HCT116 (cell line): ENCODE measurements at regions not wholly inside any gene's neighbourhood (a gene's known extent, or its start where the extent isn't known, plus 50 kb on each side); places are given as distances from the start of the nearest gene placed in this dataset.

ENCODE experiments used
- ATAC-seq: fragments of 200-7000 bp; cut with Tn5 transposase; 2 replicates; pipeline ENCODE4 v1.9.1; 2020; ENCODE audit warnings: mild to moderate bottlenecking, moderate library complexity
- BruUV-seq: library from RNA; stranded (reverse); fragments of 400-500 nt; replicated peaks from 2 replicates; lab custom pipeline; 2021; lab: Mats Ljungman, UMichigan
- CTCF ChIA-PET: fragments of 300-600 bp; sonication (Branson Sonifier 250); formaldehyde crosslinking; loops from one replicate; lab custom pipeline; 2021; ENCODE audit warnings: antibody characterized with exemption; lab: Charles Lee
- POLR2A ChIA-PET: fragments of 300-600, 350-600 bp; sonication (Branson Sonifier 250); formaldehyde crosslinking; loops from one replicate; lab custom pipeline; 2021; ENCODE audit warnings: antibody characterized with exemption; lab: Charles Lee
- RAD21 ChIA-PET, 2 experiments: fragments of 300-600 bp; sonication (Branson Sonifier 250); formaldehyde crosslinking; loops; one replicate each; lab custom pipeline; 2023; ENCODE audit warnings: low total read pairs in 2 of 2; ENCODE audit not compliant: uncharacterized antibody in 2 of 2, unreplicated experiment in 2 of 2, low non-redundant PET in 1 of 2; lab: Charles Lee
- DNase-seq: peaks from one replicate; pipeline ENCODE4 v3.0.0-alpha.2; 2010; ENCODE audit warnings: low read depth, low spot score
- H2AFZ ChIP-seq: fragments of 200-600 bp; shearing (Covaris generic), sonication (generic); 2 replicates; pipeline ENCODE4 v1.6.1; 2017; ENCODE audit warnings: low read depth, mixed run types, mixed read lengths, antibody characterized with exemption, low read length; ENCODE audit not compliant: poor library complexity, severe bottlenecking
- H3K27ac ChIP-seq: 2 replicates; pipeline ENCODE4 v1.5.1; 2012; ENCODE audit warnings: low read depth, low read length
- H3K27me3 ChIP-seq: fragments of 200-600 bp; sonication (generic); 2 replicates; pipeline ENCODE4 v1.6.1; 2016; ENCODE audit warnings: mixed run types, low read length, mixed read lengths; ENCODE audit not compliant: insufficient read depth
- H3K36me3 ChIP-seq, 2 experiments: fragments of 200-500 bp in 1 of 2; fragments of 200-600 bp in 1 of 2; sonication (Bioruptor generic) in 1 of 2; sonication (generic) in 1 of 2; 2 replicates each; pipeline versions ENCODE4 v1.5.1 to v1.6.1; 2014 to 2016; ENCODE audit warnings: low read length in 2 of 2, inconsistent platforms in 1 of 2, mixed read lengths in 1 of 2, mixed run types in 1 of 2; ENCODE audit not compliant: insufficient read depth in 2 of 2, control insufficient read depth in 1 of 2
- H3K4me1 ChIP-seq, 2 experiments: fragments of 200-600 bp in 1 of 2; sonication (generic) in 1 of 2; 2 replicates each; pipeline versions ENCODE4 v1.5.1 to v1.6.1; 2012 to 2017; ENCODE audit warnings: low read length in 2 of 2, inconsistent platforms in 1 of 2, mild to moderate bottlenecking in 1 of 2, mixed read lengths in 1 of 2, mixed run types in 1 of 2, moderate library complexity in 1 of 2; ENCODE audit not compliant: insufficient read depth in 2 of 2, control insufficient read depth in 1 of 2
- H3K4me2 ChIP-seq: fragments of 200-600 bp; sonication (generic); 2 replicates; pipeline ENCODE4 v1.6.1; 2017; ENCODE audit warnings: mixed run types, low read length, mixed read lengths
- H3K4me3 ChIP-seq, 2 experiments: fragments of 200-600 bp in 1 of 2; sonication (generic) in 1 of 2; replicated peaks in 1 of 2; 2 replicates each; pipeline ENCODE4 v1.5.1; 2011 to 2016; ENCODE audit warnings: low read length in 2 of 2, control low read depth in 1 of 2, low read depth in 1 of 2, mild to moderate bottlenecking in 1 of 2, mixed read lengths in 1 of 2, mixed run types in 1 of 2
- H3K79me2 ChIP-seq: fragments of 200-600 bp; sonication (generic); 2 replicates; pipeline ENCODE4 v1.6.1; 2017; ENCODE audit warnings: mild to moderate bottlenecking, mixed run types, low read length, moderate library complexity, mixed read lengths; ENCODE audit not compliant: insufficient read depth
- H3K9ac ChIP-seq: fragments of 200-600 bp; sonication (generic); 2 replicates; pipeline ENCODE4 v1.6.1; 2016; ENCODE audit warnings: low read length, mixed read lengths
- H3K9me2 ChIP-seq: fragments of 200-600 bp; sonication (generic), shearing (Covaris generic); 2 replicates; pipeline ENCODE4 v1.6.1; 2017; ENCODE audit warnings: mixed run types, mild to moderate bottlenecking, moderate library complexity; ENCODE audit not compliant: insufficient read depth
- H3K9me3 ChIP-seq, 2 experiments: fragments of 200-500 bp in 1 of 2; fragments of 200-600 bp in 1 of 2; sonication (Bioruptor generic) in 1 of 2; sonication (generic) in 1 of 2; 2 replicates each; pipeline ENCODE4 v1.6.1; 2014 to 2017; ENCODE audit warnings: low read length in 2 of 2, mixed read lengths in 2 of 2, inconsistent platforms in 1 of 2, low read depth in 1 of 2, mild to moderate bottlenecking in 1 of 2, mixed run types in 1 of 2, moderate library complexity in 1 of 2; ENCODE audit not compliant: control insufficient read depth in 1 of 2, insufficient read depth in 1 of 2
- H4K20me1 ChIP-seq: fragments of 200-600 bp; sonication (generic), shearing (Covaris generic); 2 replicates; pipeline ENCODE4 v1.6.1; 2017; ENCODE audit warnings: mixed run types, mild to moderate bottlenecking, moderate library complexity; ENCODE audit not compliant: insufficient read depth
- ATF3 ChIP-seq: IDR thresholded peaks from 2 replicates; pipeline ENCODE4 v1.6.1; 2012
- CEBPB ChIP-seq: IDR thresholded peaks from 2 replicates; pipeline ENCODE4 v1.6.1; 2012; ENCODE audit warnings: low read depth
- CTCF ChIP-seq, 3 experiments: fragments of 200-600 bp in 1 of 3; sonication (generic) in 1 of 3; IDR thresholded peaks in 2 of 3; conservative IDR thresholded peaks in 1 of 3; 2 replicates each; pipeline ENCODE4 v1.5.1; 2012 to 2017; ENCODE audit warnings: low read depth in 2 of 3, low read length in 2 of 3, antibody characterized with exemption in 1 of 3, borderline replicate concordance in 1 of 3, control low read depth in 1 of 3, mild to moderate bottlenecking in 1 of 3, mixed read lengths in 1 of 3, mixed run types in 1 of 3, moderate library complexity in 1 of 3; ENCODE audit not compliant: insufficient read depth in 1 of 3
- EZH2 ChIP-seq: fragments of 200-600 bp; sonication (generic); IDR thresholded peaks from 2 replicates; pipeline ENCODE4 v1.6.1; 2017; ENCODE audit warnings: antibody characterized with exemption, mixed run types
- FOSL1 ChIP-seq: IDR thresholded peaks from 2 replicates; pipeline ENCODE4 v1.6.1; 2012; ENCODE audit warnings: low read depth
- MAX ChIP-seq: IDR thresholded peaks from 2 replicates; pipeline ENCODE4 v1.6.1; 2012
- RAD21 ChIP-seq: IDR thresholded peaks from 2 replicates; pipeline ENCODE4 v1.6.1; 2012; ENCODE audit warnings: low read depth, mild to moderate bottlenecking
- TCF7L2 ChIP-seq: IDR thresholded peaks from 2 replicates; pipeline ENCODE4 v1.7.0; 2011; ENCODE audit warnings: borderline replicate concordance, inconsistent platforms; ENCODE audit not compliant: insufficient read depth, insufficient read length; ENCODE audit errors: extremely low read depth
- YY1 ChIP-seq: IDR thresholded peaks from 2 replicates; pipeline ENCODE4 v1.6.1; 2011; ENCODE audit warnings: low read length, low read depth, moderate library complexity, mild to moderate bottlenecking; ENCODE audit not compliant: insufficient replicate concordance; ENCODE audit errors: extremely low read depth
- ZBTB33 ChIP-seq: IDR thresholded peaks from 2 replicates; pipeline ENCODE4 v1.6.1; 2011; ENCODE audit warnings: mild to moderate bottlenecking, low read length, moderate library complexity; ENCODE audit not compliant: insufficient replicate concordance; ENCODE audit errors: extremely low read depth
- ZFX ChIP-seq: fragments of 450-650 bp; IDR thresholded peaks from 2 replicates; pipeline ENCODE4 v1.6.1; 2017
- ZNF274 ChIP-seq: fragments of 200-500 bp; sonication (Bioruptor generic); IDR thresholded peaks from 2 replicates; pipeline ENCODE4 v1.6.1; 2014; ENCODE audit warnings: mild to moderate bottlenecking, low read depth, low read length, inconsistent platforms
- intact Hi-C: fragments of 100-400 bp; cut with micrococcal nuclease; formaldehyde crosslinking; loops from 2 replicates; pipeline ENCODE4 v1.10.0; 2022

DNA sequence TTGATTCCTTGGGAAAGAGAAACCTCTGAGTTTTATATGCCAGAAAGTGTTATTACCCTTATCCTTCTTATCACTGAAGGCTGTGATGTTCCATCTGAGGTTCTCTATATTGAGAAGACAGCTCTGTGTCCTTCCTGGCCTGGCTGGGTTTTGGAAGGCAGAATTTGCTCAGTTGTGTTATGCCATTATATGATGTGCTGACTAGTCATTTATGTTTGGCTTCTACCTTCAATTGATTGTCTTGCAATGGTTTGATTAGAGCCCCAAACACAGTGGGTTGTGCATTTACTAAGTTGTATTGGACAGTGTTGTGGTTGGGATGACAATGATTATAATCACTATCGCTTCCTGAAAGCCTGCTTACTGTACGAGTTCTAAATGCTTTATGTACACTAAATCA is 265.7 kb downstream of the SNAPC1 start:
- no TSS peak for BruUV-seq
- Histone ChIP-seq H3K4me1 (no peaks in the 10 kb centered on the region), H2AFZ (no peak overlapping the region), H3K9me2 (no peaks in the 10 kb centered on the region), H3K4me2 (no peak overlapping the region), H3K79me2 (no peaks in the 10 kb centered on the region), H3K36me3 (no peaks in the 10 kb centered on the region), H4K20me1 (no peaks in the 10 kb centered on the region), H3K9me3 (no peaks in the 10 kb centered on the region), H3K27me3 (peaks cover 28% of the 10 kb centered on the region), H3K27ac (no peak overlapping the region), H3K9ac (no peak overlapping the region), H3K4me3 (no peak overlapping the region)
- CTCF ChIA-PET = no interaction called here
- ATAC-seq (no peak), DNase-seq (no peak)
- TF ChIP-seq CEBPB = no peak
- no peak for TF ChIP-seq YY1
- TF ChIP-seq RAD21 = no peak
- no peak for TF ChIP-seq CTCF (IDR thresholded peaks at IDR 0.05 in 2 of 3, conservative IDR thresholded peaks at IDR 0.05 in 1 of 3; ENCODE audit: borderline replicate concordance in 1 of 3, insufficient read depth in 1 of 3, low read depth in 2 of 3, low read length in 2 of 3)
- no peak for TF ChIP-seq ZFX
- TF ChIP-seq FOSL1 = no peak
- TF ChIP-seq ZNF274 = no peak
- TF ChIP-seq EZH2 = no peak
- TF ChIP-seq ZBTB33 = no peak
- no peak for TF ChIP-seq ATF3
- no peak for TF ChIP-seq TCF7L2
- TF ChIP-seq MAX = no peak
- intact Hi-C loops = no loop called here
- POLR2A ChIA-PET = no interaction called here
- RAD21 ChIA-PET = no interaction called here
